ENCODE measurements at regions not wholly inside any gene's neighbourhood (a gene's known extent, or its start where the extent isn't known, plus 50 kb on each side); places are given as distances from the start of the nearest gene placed in this dataset.
"Not testable (repeated sequence)": the region's sequence is repeated elsewhere in the genome, so short reads cannot be mapped to it uniquely, and the experiment has no call there.

GRCh38 chr1:68917456-68917855 is 420.6 kb upstream of the DEPDC1 start:
- H3K27ac ChIP-seq, result peak overlapping the region in 1 of 2 donors; percentile 54
- no peak for TF ChIP-seq CTCF (IDR thresholded peaks at IDR 0.05)

GRCh38 chr1:68918563-68918962 is 421.7 kb upstream of the DEPDC1 start:
- no peak for TF ChIP-seq CTCF (IDR thresholded peaks at IDR 0.05)
- Histone ChIP-seq H3K4me3 (no peak overlapping the region), H3K27ac (peak overlapping the region in 1 of 2 donors; percentile 1)
- no peak for DNase-seq (ENCODE audit: low spot score)

More at GRCh38 chr1:68917456-68917855, 420.6 kb upstream of the DEPDC1 start:
- H3K4me3 ChIP-seq, result no peak overlapping the region
- no peak for DNase-seq (ENCODE audit: low spot score)

- no peak overlapping the region for H3K27ac ChIP-seq
- no peak overlapping the region for H3K4me3 ChIP-seq
- no peak for DNase-seq (ENCODE audit: low spot score)
- TF ChIP-seq CTCF (IDR thresholded peaks at IDR 0.05), result no peak
Observed at GRCh38 chr1:68919075-68919474, 422.2 kb upstream of the DEPDC1 start.

- not testable (repeated sequence) for DNase-seq (ENCODE audit: low spot score); H3K4me3 ChIP-seq; H3K27ac ChIP-seq
Observed at GRCh38 chr1:68923475-68924088, 426.7 kb upstream of the DEPDC1 start.

GRCh38 chr1:68930101-68930500 is 433.2 kb upstream of the DEPDC1 start:
- TF ChIP-seq CTCF (IDR thresholded peaks at IDR 0.05), result no peak
- no peak overlapping the region for H3K27ac ChIP-seq

GRCh38 chr1:68936530-68936929 is 439.6 kb upstream of the DEPDC1 start:
- no peak for TF ChIP-seq CTCF (IDR thresholded peaks at IDR 0.05)
- DNase-seq (ENCODE audit: low spot score), result no peak
- H3K4me3 ChIP-seq, result no peak overlapping the region
- no peak overlapping the region for H3K27ac ChIP-seq

More at GRCh38 chr1:68930101-68930500, 433.2 kb upstream of the DEPDC1 start:
- no peak for DNase-seq (ENCODE audit: low spot score)
- no peak overlapping the region for H3K4me3 ChIP-seq

GRCh38 chr1:68938051-68938666 is 441.3 kb upstream of the DEPDC1 start:
- no peak for DNase-seq (ENCODE audit: low spot score)
- Histone ChIP-seq H3K27ac (no peak overlapping the region), H3K4me3 (no peak overlapping the region)
- no peak for TF ChIP-seq CTCF (IDR thresholded peaks at IDR 0.05)
